HepG2 (cell line): ENCODE measurements at regions not wholly inside any gene's neighbourhood (a gene's known extent, or its start where the extent isn't known, plus 50 kb on each side); places are given as distances from the start of the nearest gene placed in this dataset.

Source experiments
- ATAC-seq: fragments of 200-7000 bp; cut with Tn5 transposase; 3 replicates; pipeline ENCODE4 v1.9.1; 2020; ENCODE audit warnings: mild to moderate bottlenecking, moderate library complexity
- BruUV-seq: library from RNA; stranded (reverse); fragments of 400-500 nt; replicated peaks from 2 replicates; lab custom pipeline; 2021; lab: Mats Ljungman, UMichigan
- CTCF ChIA-PET: fragments of 300-600 bp; formaldehyde crosslinking; extraction: SDS; loops from one replicate; lab custom pipeline; 2021; ENCODE audit warnings: low total read pairs, inconsistent platforms, low intra/inter-chr PET ratio; lab: Yijun Ruan, JAX
- POLR2A ChIA-PET: fragments of 350-600 bp; sonication (Branson Sonifier 250); formaldehyde crosslinking; loops from one replicate; lab custom pipeline; 2020; ENCODE audit warnings: antibody characterized with exemption, inconsistent platforms; lab: Yijun Ruan, JAX
- DNase-seq: peaks from one replicate; pipeline ENCODE4 v3.0.0-alpha.2; 2015; ENCODE audit warnings: low spot score
- FAIRE-seq: peaks from 3 replicates; lab custom pipeline; 2011; peaks lifted over from hg19 to GRCh38; lab: Jason Lieb, UNC
- H2AFZ ChIP-seq: one replicate; pipeline ENCODE4 v1.6.1; 2011; ENCODE audit warnings: low read length, inconsistent platforms
- H3K27ac ChIP-seq: fragments of 300-600 bp; 3 replicates; pipeline ENCODE4 v1.8.0; 2011; ENCODE audit warnings: mixed run types, mild to moderate bottlenecking, mixed read lengths, low read length, inconsistent platforms; ENCODE audit not compliant: insufficient read depth; ENCODE audit errors: extremely low read length
- H3K27me3 ChIP-seq, 2 experiments: fragments of 200-600 bp in 1 of 2; 2 replicates in 1 of 2; 3 replicates in 1 of 2; pipeline versions ENCODE4 v1.6.0 to v1.8.0; 2011; ENCODE audit warnings: low read length in 2 of 2, mild to moderate bottlenecking in 2 of 2, moderate library complexity in 2 of 2, inconsistent platforms in 1 of 2; ENCODE audit not compliant: insufficient read depth in 2 of 2, control insufficient read depth in 1 of 2
- H3K36me3 ChIP-seq, 2 experiments: fragments of 200-600 bp in 1 of 2; replicated peaks in 1 of 2; 2 replicates in 1 of 2; 3 replicates in 1 of 2; pipeline versions ENCODE4 v1.5.1 to v1.8.0; 2011; ENCODE audit warnings: low read length in 2 of 2, inconsistent platforms in 1 of 2; ENCODE audit not compliant: insufficient read depth in 2 of 2, control insufficient read depth in 1 of 2
- H3K4me1 ChIP-seq: 2 replicates; pipeline ENCODE4 v1.5.1; 2012; ENCODE audit warnings: low read length, inconsistent platforms; ENCODE audit not compliant: insufficient read depth
- H3K4me2 ChIP-seq: 2 replicates; pipeline ENCODE4 v1.6.0; 2011; ENCODE audit warnings: low read depth, low read length, inconsistent platforms
- H3K4me3 ChIP-seq, 3 experiments: fragments of 200-600 bp in 1 of 3; sonication (generic), shearing (Covaris generic) in 1 of 3; replicated peaks in 1 of 3; 2 replicates each; pipeline ENCODE4 v1.5.1; 2011 to 2016; ENCODE audit warnings: low read length in 3 of 3, inconsistent platforms in 2 of 3, low read depth in 2 of 3, mild to moderate bottlenecking in 2 of 3, control low read depth in 1 of 3, mixed read lengths in 1 of 3; ENCODE audit not compliant: insufficient read depth in 1 of 3
- H3K79me2 ChIP-seq: one replicate; pipeline ENCODE4 v1.6.1; 2011; ENCODE audit warnings: low read length, inconsistent platforms; ENCODE audit not compliant: insufficient read depth
- H3K9ac ChIP-seq: 2 replicates; pipeline ENCODE4 v1.6.0; 2011; ENCODE audit warnings: mild to moderate bottlenecking, low read depth, low read length, inconsistent platforms; ENCODE audit not compliant: insufficient read depth
- H3K9me3 ChIP-seq: 2 replicates; pipeline ENCODE4 v1.5.1; 2012; ENCODE audit warnings: mild to moderate bottlenecking, low read length
- H4K20me1 ChIP-seq: 2 replicates; pipeline ENCODE4 v1.6.0; 2011; ENCODE audit warnings: inconsistent platforms, mild to moderate bottlenecking, low read length, moderate library complexity; ENCODE audit not compliant: insufficient read depth
- BHLHE40 ChIP-seq: IDR thresholded peaks from 2 replicates; pipeline ENCODE4 v1.6.1; 2011; ENCODE audit warnings: low read length, improper control_type of control experiment
- ESRRA ChIP-seq: sonication (generic); formaldehyde crosslinking; IDR thresholded peaks from 2 replicates; pipeline ENCODE4 v1.5.1; 2020; ENCODE audit warnings: mild to moderate bottlenecking, low read depth, missing genetic modification reagents
- JARID2 ChIP-seq: sonication (generic); formaldehyde crosslinking; IDR thresholded peaks from 2 replicates; pipeline ENCODE4 v1.8.1; 2023; ENCODE audit warnings: missing genetic modification reagents, inconsistent platforms; ENCODE audit not compliant: insufficient replicate concordance
- KLF9 ChIP-seq: IDR thresholded peaks from 2 replicates; pipeline ENCODE4 v1.6.1; 2016; ENCODE audit warnings: low read depth
- ZBTB3 ChIP-seq: sonication (generic); formaldehyde crosslinking; IDR thresholded peaks from 2 replicates; pipeline ENCODE4 v1.4.0; 2020; ENCODE audit warnings: low read depth, mild to moderate bottlenecking, moderate library complexity, missing genetic modification reagents, borderline replicate concordance
- ZNF235 ChIP-seq: sonication (generic); formaldehyde crosslinking; IDR thresholded peaks from 2 replicates; pipeline ENCODE4 v1.8.1; 2023; ENCODE audit warnings: mild to moderate bottlenecking, missing genetic modification reagents, borderline replicate concordance
- ZNF329 ChIP-seq: sonication (generic); formaldehyde crosslinking; IDR thresholded peaks from 2 replicates; pipeline ENCODE4 v1.9.0; 2021; ENCODE audit warnings: low read depth, mild to moderate bottlenecking, missing genetic modification reagents
- ZNF576 ChIP-seq: sonication (generic); formaldehyde crosslinking; IDR thresholded peaks from 2 replicates; pipeline ENCODE4 v1.4.0; 2020; ENCODE audit warnings: mild to moderate bottlenecking, missing genetic modification reagents
- WGBS: methylation state at CpG from one replicate; pipeline ENCODE4 v1.1.6; 2017; ENCODE audit warnings: low lambda C conversion rate; 5-methylcytosine and 5-hydroxymethylcytosine counted together
- in situ Hi-C: cut with HindIII; loops from 2 replicates; pipeline ENCODE4 v1.10.0; 2017; ENCODE audit warnings: low pct_unique_long_range_greater_than_20kb; ENCODE audit not compliant: extremely low pct_ligation_motif_present
- intact Hi-C: fragments of 100-400 bp; cut with micrococcal nuclease; formaldehyde crosslinking; loops from one replicate; pipeline ENCODE4 v1.10.0; 2022; ENCODE audit not compliant: unreplicated experiment
- TF ChIP-seq, protein P1 (sequence below): IDR thresholded peaks from 2 replicates; pipeline ENCODE4 v1.6.1; 2016
- TF ChIP-seq, protein P2 (sequence below): sonication (generic); formaldehyde crosslinking; IDR thresholded peaks from one replicate; pipeline ENCODE4 v1.5.1; 2020; ENCODE audit warnings: mild to moderate bottlenecking, missing genetic modification reagents; ENCODE audit errors: not compliant biosample characterization

GRCh38 chr2:117551858-117552257, 262.6 kb upstream of the DDX18 start:
- Histone ChIP-seq H3K27ac (no peak overlapping the region), H3K36me3 (no peaks in the 10 kb centered on the region), H3K79me2 (no peaks in the 10 kb centered on the region), H3K9me3 (no peaks in the 10 kb centered on the region), H3K4me2 (no peak overlapping the region), H3K4me3 (no peak overlapping the region), H3K4me1 (no peaks in the 10 kb centered on the region), H3K9ac (no peak overlapping the region), H3K27me3 (no peaks in the 10 kb centered on the region; a peak in 1 of 5 replicates), H4K20me1 (no peaks in the 10 kb centered on the region), H2AFZ (no peak overlapping the region)
- intact Hi-C loops (no loop called here), in situ Hi-C loops (no loop called here)
- no TSS peak for BruUV-seq
- POLR2A ChIA-PET = no interaction called here
- CTCF ChIA-PET = no interaction called here
- WGBS = under 1% methylated on average over 3 of the region's 3 CpGs
- no peak for ATAC-seq
- TF ChIP-seq ZNF576 (CRISPR knock-in tag) (no peak), BHLHE40 (0 out of 2 replicates have a peak, but pooled peaks have one; percentile 27)
- FAIRE-seq = no peak
- DNase-seq = no peak

DNA sequence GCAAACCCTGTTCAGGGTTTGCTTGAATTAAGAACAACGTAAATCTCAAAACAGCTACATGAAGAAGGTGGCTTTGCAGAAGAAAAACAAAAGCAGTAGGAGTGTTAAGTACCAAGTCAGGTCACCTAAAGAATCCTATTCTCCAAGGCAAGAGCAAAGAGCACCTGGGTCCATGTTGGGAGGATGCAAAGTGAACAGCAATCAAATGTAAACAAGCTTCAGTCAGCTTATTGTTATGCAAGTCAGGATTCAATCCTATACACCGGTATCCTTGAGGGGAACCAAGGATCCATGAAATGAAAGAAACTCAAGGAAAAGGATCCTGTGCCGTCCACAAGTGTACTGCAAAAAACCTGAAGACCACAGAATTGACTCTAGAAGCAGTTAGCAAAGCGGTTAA, 261.0 kb upstream of the DDX18 start:
- intact Hi-C loops (no loop called here), in situ Hi-C loops (no loop called here)
- BruUV-seq = no TSS peak
- DNase-seq (no peak), FAIRE-seq (no peak), ATAC-seq (no peak)
- Histone ChIP-seq H3K4me2 (no peak overlapping the region), H3K4me3 (no peak overlapping the region), H3K9ac (no peak overlapping the region), H3K9me3 (no peaks in the 10 kb centered on the region), H3K4me1 (no peaks in the 10 kb centered on the region), H3K27me3 (no peaks in the 10 kb centered on the region; a peak in 2 of 5 replicates), H3K79me2 (no peaks in the 10 kb centered on the region), H2AFZ (no peak overlapping the region), H3K36me3 (no peaks in the 10 kb centered on the region), H3K27ac (no peak overlapping the region), H4K20me1 (no peaks in the 10 kb centered on the region)
- WGBS = 5% methylated on average over 4 of the region's 4 CpGs
- CTCF ChIA-PET = no interaction called here
- POLR2A ChIA-PET = no interaction called here
- TF ChIP-seq ZNF235 (no peak), KLF9 (no peak), JARID2 (CRISPR knock-in tag) (no peak), ZBTB3 (CRISPR knock-in tag) (no peak), ZNF329 (CRISPR knock-in tag) (no peak), ESRRA (CRISPR knock-in tag) (no peak)
- TF ChIP-seq, protein P1, sequence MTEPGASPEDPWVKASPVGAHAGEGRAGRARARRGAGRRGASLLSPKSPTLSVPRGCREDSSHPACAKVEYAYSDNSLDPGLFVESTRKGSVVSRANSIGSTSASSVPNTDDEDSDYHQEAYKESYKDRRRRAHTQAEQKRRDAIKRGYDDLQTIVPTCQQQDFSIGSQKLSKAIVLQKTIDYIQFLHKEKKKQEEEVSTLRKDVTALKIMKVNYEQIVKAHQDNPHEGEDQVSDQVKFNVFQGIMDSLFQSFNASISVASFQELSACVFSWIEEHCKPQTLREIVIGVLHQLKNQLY (CRISPR knock-in tag) = no peak
- TF ChIP-seq, protein P2, sequence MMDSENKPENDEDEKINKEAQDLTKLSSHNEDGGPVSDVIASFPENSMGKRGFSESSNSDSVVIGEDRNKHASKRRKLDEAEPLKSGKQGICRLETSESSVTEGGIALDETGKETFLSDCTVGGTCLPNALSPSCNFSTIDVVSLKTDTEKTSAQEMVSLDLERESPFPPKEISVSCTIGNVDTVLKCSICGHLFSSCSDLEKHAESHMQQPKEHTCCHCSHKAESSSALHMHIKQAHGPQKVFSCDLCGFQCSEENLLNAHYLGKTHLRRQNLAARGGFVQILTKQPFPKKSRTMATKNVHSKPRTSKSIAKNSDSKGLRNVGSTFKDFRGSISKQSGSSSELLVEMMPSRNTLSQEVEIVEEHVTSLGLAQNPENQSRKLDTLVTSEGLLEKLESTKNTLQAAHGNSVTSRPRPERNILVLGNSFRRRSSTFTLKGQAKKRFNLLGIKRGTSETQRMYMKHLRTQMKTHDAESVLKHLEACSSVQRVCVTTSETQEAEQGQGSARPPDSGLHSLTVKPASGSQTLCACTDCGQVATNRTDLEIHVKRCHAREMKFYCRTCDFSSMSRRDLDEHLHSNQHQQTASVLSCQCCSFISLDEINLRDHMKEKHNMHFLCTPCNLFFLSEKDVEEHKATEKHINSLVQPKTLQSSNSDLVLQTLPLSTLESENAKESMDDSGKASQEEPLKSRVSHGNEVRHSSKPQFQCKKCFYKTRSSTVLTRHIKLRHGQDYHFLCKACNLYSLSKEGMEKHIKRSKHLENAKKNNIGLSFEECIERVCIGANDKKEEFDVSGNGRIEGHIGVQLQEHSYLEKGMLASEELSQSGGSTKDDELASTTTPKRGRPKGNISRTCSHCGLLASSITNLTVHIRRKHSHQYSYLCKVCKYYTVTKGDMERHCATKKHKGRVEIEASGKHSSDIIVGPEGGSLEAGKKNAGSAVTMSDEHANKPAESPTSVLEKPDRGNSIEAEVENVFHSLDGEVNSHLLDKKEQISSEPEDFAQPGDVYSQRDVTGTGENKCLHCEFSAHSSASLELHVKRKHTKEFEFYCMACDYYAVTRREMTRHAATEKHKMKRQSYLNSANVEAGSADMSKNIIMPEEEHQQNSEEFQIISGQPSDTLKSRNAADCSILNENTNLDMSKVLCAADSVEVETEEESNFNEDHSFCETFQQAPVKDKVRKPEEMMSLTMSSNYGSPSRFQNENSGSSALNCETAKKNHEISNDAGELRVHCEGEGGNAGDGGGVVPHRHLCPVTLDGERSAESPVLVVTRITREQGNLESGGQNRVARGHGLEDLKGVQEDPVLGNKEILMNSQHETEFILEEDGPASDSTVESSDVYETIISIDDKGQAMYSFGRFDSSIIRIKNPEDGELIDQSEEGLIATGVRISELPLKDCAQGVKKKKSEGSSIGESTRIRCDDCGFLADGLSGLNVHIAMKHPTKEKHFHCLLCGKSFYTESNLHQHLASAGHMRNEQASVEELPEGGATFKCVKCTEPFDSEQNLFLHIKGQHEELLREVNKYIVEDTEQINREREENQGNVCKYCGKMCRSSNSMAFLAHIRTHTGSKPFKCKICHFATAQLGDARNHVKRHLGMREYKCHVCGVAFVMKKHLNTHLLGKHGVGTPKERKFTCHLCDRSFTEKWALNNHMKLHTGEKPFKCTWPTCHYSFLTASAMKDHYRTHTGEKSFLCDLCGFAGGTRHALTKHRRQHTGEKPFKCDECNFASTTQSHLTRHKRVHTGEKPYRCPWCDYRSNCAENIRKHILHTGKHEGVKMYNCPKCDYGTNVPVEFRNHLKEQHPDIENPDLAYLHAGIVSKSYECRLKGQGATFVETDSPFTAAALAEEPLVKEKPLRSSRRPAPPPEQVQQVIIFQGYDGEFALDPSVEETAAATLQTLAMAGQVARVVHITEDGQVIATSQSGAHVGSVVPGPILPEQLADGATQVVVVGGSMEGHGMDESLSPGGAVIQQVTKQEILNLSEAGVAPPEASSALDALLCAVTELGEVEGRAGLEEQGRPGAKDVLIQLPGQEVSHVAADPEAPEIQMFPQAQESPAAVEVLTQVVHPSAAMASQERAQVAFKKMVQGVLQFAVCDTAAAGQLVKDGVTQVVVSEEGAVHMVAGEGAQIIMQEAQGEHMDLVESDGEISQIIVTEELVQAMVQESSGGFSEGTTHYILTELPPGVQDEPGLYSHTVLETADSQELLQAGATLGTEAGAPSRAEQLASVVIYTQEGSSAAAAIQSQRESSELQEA (CRISPR knock-in tag) = no peak
